ENCODE measurements at regions not wholly inside any gene's neighbourhood (a gene's known extent, or its start where the extent isn't known, plus 50 kb on each side); places are given as distances from the start of the nearest gene placed in this dataset.

DNA sequence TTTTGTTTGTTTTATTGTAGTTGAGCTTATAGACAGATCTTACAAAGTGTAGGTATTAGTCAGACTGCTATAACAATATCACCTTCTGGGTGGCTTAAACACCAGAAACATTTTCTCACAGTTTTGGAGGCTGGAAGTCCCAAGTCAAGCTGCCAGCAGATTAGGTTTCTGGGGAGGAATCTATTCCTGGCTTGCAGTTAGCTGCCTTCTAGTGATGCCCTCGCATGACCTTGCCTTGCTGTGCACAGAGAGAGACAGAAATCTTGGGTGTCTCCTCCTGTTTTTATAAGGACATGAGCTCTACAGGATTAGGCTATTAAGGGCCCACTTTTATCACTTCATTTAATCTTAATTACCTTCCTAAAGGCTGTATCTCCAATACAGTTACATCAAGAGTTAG lies 1635.2 kb downstream of the FAM181B start:
- DNase-seq, result no peak

DNA sequence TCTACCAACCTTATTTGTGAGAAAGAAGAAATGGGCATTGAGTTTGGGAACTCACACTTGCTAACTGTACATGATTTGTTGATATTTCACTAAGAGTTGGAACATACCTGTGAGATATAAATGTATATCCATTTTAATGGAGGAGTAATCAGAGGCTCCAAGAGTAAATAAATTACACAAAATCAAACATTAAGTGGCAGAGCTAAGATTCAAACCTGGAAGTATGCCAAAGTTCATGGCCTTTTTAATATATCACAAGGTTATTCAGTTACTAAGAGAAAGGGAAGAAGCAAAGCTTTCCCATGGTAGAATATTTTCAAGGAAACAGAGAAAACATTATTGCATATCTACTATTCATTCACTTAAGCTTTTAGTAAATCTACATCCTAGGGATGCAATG lies 1641.1 kb downstream of the FAM181B start:
- no peak for DNase-seq

DNA sequence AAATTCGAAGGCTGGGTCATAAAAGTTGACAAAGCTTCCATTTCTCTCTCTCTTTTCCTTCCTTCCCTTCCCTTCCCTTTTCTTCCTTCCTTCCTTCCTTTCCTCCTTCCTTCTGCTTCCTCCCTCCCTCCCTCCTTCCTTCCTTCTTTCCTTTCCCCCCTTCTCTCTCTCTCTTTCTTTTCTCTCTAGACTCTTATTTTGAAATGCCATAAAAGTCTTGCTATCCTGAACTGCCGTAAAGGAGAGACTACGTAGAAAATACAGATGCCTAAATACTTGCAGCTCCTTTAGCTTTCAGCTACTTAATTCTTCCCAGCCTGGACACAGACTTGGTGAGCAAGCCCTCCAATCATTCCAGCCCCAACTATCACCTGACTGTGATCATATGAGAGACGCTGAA lies 1644.4 kb downstream of the FAM181B start:
- no peak for DNase-seq

DNA sequence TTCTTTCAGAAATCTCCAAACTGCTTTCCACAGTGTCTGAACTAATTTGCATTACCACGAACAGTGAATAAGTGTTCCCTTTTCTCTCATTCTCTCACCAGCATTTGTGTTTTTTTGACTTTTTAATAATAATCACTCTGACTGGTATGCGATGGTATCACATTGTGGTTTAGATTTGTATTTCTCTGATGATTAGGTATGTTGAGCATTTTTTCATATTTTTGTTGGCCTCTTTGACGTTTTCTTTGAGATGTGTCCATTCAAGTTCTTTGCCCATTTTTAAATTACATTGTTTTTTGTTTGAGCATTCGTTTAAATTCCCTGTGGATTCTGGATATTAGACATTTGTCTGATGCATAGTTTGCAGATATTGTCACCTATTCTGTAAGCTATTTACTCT lies 1639.6 kb upstream of the TENM4 start:
- DNase-seq, result no peak

DNA sequence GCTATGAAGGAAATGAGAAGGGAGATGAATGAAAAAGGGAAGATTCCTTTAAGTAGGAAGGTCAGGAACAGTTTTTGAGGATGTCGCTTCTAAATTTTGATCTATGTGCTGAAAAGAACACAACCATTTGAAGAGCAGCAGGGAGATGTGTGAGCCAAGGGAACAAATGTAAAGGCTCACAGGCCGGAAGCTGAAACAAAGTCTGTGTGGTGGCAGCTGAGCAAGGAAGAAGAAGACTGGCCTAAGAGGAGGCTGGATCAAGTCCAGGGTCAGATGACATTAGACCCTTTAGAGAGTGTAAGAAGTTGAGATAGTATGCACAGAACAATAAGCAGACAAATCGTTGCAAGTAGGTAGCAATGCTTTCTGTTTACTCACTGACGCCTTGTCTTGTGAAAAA lies 1631.4 kb upstream of the TENM4 start:
- DNase-seq, result no peak

DNA sequence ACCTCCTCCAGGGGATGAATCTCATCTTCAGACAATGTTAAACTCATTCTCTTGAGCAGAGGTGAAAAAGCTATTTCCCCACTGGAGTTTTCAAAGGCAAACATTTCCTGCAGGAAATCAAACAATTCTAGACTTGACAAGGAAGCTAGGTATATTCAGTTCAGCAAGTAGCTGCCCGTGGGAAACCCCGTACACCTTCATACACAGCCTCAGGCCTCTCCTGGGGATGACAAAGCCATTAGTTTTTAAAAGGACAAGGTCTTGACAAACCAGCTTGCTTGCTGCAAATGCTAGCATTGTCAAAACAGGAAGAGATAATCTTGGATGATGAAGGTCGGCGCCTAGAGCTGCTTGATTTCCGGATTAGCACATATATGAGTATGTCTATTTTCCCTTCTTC lies 1630.8 kb upstream of the TENM4 start:
- DNase-seq, result no peak

DNA sequence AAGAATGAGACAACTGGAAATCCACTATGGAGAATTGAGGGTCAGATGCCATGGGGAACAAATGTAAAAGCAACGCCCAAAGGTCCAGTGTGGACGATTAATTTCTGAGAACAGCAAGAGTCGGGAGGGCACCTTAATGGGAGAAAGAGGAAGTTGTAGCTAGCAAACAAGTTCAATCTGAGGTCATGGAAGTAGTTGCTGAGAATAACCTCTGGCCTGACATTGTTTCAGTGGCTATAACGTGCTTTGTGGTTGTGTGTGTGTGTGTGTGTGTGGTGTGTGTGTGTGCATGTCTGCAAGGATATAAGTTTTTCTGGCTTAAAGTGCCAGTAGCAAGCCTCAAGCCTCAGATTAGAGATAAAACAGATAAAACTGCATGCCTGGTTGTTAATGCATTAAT lies 1630.1 kb upstream of the TENM4 start:
- DNase-seq, result no peak

DNA sequence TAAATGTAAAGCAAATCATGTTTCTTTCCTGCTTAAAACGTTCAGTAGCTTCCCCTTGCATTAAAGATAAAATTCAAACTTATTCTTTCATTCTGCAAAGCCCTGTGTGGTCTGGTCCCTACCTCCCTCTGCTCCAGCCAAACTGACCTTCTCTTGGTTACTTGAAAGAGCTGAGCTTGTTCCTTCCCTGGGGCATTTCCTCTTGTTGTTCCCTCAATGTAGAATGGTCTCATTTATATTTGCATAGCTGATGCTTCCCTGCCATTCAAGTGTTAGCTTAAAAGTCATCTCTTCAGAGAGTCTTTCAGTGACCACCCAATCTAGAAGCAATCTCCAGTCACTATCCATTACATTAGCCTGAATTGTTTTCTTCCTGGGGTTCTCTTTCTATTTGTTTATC lies 1618.5 kb upstream of the TENM4 start:
- no peak for DNase-seq

DNA sequence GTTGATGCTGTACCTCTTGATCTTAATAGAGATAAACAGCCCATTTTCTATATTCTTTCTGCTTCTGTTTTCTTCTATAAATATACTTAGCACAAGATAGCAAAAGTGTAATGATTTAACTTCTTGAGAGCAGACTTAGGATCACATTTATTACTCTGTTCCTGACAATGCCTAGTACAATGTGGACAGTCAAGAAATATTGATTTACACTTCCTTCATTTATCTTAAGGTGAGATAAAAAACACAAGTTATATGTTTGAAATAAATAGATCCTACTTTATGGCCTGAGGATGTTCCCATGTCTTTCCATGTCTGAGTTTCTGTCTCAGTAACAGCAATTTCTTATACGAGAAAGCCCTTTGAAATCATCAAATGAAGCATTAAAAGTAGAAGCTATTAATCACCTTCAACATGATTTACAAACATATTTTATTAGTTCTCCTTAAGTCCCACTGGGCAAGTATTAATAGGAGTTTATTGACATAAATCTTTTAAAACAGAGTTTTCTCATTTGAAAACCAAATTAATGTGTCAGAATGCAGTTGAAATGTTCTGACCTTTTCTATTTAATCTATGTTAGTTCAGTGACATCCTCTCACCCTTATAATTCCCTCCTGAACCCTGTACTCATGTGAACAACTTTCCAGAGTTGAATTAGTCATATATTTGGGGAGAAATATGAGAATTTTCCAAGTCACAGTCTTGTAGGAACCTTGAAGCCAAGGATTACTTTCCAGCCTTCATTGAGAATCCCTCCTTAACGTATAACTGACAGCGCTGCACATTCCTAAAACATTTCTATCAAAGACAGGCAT lies 1611.7 kb upstream of the TENM4 start:
- no peak for DNase-seq

DNA sequence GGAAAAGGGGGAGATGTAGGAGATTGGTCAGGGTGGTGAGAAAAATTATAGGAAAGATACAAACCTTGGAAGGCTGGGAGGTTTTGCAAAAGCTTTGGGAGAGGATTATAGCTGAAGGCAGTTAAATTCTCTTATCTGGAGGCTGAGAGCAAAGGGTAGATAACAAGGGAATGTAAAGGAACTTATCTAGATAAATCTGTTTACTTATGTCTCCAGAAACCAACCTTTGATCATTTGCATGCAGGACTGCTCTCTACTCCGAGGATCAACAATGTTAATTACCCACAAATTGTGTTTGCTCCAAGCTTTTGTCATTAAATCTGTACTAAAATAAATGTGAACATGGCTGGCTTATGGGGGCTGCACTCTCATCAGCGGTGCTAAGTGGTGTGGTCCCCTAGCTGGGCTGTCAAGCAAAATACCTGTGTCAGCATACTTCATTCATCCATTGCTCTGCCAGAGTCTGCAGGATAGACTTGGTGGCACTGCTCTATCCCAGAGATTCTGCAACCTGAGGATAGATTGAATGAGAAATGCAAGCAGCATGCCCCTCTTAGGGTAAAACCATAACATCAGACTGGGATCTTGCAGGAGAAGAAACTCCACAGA lies 1599.2 kb upstream of the TENM4 start:
- no peak for DNase-seq

DNA sequence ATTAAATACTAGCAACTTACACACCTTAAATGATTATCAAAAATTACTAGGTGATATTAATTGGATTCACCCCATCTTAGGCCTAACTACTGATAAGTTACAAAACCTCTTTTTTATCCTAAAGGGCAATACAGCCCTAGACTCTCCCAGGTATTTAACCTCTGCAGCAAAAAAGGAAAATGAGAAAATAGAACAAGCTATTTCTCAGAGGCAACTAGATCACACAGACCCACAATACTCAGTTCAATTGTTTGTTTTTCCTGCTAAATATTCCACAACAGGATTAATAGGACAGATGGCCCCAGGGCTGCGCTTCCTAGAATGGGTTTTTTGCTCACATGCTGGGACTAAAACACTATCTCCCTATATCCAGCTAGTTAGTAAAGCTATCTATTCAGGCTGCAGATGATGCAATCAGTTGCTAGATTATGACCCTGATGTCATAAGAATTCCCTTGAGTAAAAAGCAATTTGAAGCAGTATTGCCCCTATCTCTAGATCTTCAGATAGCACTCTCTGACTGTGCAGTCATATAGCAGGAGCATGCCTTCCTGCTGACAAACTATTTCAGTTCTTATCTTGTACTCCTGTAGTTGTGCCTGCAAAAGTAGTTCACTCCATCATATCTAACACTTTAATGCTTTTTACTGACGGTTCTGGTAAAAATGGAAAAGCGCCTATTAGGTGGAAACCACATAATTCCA lies 1595.5 kb upstream of the TENM4 start:
- DNase-seq, result no peak

DNA sequence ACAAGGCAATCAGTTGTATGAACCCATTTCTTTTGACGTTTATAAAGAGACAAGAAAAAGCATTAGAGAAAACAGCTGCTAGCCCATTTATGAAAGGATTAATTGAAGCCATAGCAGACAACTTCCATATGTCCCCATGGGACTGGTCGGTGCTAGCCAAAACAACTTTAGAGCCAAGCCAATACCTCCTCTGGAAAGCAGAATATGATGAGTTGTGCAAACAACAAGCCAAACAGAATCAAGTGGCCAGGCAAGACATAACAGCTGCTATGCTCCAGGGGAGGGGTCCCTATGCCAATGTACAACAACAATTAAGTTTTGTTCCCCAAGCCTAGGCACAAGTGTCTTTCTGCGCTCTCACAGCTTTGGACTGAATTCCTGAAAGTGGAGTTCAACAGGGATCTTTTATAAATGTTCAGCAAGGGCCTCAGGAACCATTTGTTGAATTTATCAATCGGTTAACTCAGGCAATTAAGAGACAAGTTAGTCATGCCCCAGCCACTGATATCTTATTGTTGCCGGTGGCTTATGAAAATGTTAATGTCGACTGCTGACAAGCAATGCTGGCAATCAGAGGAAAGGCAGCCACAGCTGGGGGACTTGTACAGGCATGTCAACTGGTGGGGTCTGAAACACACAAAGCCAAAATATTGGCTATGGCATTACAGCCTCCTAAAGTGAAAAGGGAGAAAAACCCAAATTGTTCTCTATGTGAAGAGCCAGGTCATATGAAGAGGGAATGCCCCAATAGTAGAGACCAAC lies 1593.1 kb upstream of the TENM4 start:
- DNase-seq, result no peak

DNA sequence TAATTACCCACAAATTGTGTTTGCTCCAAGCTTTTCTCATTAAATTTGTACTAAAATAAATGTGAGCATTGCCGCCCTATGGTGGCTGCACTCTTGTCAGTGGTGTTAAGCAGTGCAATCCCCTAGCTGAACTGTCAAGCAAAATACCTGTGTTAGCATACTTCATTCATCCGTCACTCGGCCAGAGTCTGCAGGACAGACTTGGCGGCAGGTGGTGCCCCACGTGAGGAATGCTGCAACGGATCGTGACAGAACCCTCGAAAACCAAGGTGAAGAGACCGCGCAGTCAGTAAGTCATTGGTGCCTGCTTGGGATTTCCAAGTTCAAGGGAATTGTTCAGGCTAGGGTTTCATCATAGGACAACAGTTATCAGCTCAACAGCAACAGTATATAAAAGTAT lies 1592.1 kb upstream of the TENM4 start:
- no peak for DNase-seq

DNA sequence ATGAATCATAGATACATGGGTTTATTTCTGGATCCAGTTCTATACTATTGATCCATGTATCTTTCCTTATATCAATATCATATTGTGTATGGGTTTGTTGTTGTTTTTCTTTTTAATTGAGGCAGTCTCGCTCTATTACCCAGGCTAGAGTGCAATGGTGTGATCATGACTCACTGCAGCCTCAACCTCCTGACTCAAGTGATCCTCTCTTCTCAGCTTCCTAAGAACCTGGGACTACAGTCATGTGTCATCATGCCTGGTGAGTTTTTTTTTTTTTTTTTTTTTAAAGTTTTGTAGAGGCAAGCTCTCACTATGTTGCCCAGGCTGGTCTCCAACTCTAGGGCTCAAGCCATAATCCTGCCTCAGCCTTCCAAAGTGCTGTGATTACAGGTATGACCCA lies 1589.4 kb upstream of the TENM4 start:
- DNase-seq, result no peak

DNA sequence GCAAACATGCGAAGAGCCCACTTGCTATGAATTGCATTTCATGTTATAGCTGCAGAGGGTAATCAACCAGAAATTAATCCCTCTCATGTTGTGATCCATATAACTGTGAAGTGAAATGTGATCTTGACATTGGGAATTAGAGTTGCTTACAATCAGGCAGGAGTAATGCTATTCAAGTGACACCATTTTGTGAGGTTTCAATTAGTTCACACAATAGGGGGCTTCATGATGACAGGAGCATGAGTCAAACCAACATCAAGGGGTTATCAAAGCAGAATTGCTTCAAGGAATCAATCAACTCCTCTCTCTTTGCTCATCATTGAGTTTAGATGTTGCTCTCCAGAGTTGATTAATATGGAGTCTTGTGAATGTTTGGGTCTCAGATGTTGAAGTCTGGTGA lies 1585.2 kb upstream of the TENM4 start:
- no peak for DNase-seq

DNA sequence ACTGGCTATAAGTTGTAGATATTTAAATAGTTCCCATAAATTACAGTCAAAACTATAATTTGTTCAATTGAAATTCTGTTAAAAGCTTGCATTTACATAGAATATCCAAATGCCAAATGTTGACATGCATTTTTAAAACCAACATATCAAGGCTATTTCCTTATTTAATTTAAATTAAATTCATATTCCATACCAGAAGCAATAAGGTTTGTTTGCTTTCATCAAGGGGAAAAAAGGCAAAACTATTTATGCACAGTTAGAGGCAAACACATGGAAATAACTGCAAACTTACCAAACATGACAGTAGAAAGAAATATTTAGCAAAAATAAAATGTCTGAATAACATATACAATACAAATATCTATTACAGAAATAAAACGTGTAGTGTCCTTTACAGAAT lies 1581.2 kb upstream of the TENM4 start:
- DNase-seq, result no peak

DNA sequence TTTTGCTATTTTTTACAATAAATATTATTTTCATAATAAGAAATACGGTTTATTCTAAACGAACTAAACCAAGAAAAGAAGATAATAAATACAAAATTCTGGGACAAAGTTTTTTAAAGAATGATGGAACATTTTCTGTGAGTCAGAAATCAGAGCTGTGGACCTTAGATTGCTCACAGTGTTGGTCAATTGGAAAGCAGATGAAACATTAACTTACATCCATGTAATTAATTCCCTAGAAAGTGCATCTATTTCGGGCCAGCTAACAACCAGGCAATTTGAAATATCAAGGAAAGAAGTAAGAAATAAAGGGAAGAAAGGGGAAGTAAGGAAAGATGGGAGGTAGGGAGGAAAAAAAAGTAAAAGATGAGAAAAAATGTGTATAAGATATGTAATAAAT lies 1569.8 kb upstream of the TENM4 start:
- no peak for DNase-seq

DNA sequence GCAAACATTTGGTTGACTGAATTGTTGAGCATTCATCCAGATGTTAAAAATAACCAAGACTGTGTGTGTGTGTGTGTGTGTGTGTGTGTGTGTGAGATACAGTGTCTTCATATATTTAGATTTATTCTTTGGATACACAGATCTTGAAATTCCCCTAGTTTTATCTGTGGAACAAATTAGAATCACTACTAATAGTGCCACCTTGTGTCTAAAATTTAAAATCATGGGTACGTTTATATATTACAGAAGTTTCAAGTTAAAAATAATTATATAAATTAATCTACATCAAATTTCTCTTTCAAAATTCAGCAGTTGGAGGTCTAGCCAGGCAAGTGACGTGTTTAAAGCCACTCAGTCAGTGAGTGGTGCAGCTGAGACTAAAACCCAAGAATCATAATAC lies 1566.2 kb upstream of the TENM4 start:
- no peak for DNase-seq

DNA sequence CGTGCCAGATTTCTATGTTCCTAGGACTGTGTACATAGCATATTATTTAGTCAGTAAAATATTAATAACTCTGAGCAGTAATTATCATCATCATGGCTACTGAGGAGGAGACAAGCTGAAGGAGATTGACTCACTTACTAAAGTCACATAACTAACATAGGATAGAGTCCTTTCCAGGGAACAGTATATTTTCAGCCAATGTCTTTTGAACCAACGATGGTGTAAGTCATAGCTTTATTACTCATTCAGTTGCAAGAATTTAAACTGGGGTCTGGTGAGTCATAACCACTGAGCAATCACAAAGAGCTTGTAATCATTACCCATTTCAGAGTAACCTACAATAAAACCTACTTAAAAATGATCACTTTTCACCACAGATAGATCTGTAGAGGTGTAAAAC lies 1564.8 kb upstream of the TENM4 start:
- DNase-seq, result no peak

DNA sequence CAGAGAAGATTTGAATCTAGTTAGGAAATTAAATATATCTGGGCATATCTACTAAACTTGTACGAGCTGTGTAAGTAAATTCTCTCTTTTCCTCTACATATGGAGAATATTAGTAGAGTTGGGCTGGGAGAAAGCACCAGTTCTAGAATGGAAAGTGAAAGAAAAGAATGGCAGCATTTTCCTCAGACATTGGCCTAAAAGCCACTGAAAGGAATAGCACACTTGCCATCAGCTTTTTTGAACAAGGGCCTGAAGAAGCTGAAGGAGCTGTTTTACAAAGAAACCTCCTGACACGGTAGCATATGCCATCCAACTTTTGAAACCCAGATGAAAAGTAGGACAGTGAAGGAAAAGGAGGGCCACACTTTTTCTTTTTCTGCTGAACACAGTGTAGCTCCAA lies 1563.7 kb upstream of the TENM4 start:
- no peak for DNase-seq

DNA sequence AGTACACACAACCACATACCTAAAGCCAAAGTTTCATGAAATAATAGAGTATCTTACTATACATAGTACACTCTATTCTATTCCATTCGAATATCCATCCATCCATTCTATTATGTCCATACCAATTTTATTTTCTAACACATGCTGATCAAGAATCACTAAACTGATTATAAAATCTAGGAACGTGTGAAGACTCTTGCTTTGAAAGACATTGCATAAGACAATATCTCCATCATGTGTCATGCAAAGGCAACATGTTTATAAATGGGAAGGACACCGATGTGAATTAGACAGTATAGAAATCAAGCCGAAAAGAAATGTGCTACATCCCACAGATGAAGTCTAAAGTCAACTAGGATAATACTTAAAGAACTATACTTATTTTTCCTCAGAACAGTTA lies 1561.5 kb upstream of the TENM4 start:
- DNase-seq, result no peak

DNA sequence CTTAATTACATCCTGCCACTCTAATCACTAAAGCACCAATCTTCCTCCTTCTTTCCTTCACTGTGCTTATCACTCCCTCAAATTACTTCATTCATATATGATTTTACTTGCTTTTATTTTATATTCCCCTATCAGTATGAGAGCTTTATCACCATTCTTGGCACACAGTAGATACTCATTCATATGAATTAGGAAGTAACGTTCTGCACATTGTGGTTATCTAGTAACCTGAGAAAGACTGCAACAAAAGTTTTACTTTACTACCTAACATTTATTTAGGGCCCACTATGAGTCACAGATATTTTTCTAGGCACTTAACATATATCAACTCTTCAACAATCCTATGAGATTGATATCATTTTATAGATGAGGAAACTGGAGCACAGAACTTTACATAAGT lies 1559.9 kb upstream of the TENM4 start:
- no peak for DNase-seq

DNA sequence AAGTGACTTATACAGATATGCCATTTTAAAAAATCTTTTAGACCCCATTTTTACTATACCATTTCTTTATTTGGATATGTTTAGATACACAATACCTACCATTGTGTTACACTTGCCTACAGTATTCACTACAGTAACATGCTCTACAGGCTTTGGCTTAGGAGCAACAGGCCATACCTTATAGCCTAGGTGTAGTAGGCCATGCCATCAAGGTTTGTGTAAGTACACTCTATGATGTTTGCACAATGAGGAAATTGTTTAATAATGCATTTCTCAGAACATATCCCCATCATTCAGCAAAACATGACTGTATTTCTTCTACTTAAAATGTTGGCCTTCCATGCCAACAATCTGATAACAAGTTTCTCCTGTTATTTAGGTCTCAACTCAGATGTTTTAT lies 1559.5 kb upstream of the TENM4 start:
- no peak for DNase-seq

DNA sequence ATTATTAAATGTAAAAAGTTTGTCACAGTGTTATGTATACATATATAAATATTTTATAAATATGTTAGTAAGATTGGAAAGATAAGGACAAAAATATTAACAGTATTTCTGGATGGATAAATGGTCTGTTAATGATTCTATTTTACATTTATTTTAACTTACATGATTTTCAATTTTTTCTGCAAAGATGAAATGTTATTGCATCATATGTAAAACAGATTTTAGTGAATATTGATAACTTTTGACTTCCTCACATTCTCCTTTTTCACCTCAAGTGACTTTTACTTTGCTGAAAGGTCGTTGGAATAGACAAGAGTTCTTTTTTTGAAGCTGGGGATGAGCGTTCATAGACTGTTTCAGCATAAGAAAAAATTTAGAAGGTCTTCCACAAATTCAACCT lies 1554.7 kb upstream of the TENM4 start:
- DNase-seq, result no peak

Measured in NCI-H1930 (cell line).